Daoy (cell line): ENCODE measurements at regions not wholly inside any gene's neighbourhood (a gene's known extent, or its start where the extent isn't known, plus 50 kb on each side); places are given as distances from the start of the nearest gene placed in this dataset.
A peak's percentile ranks its signal among the peaks of the same experiment; 100 is the strongest.

ENCODE experiments used
- DNase-seq: peaks from one replicate; pipeline ENCODE4 v3.0.0-alpha.2; 2015; ENCODE audit warnings: low read depth

DNA sequence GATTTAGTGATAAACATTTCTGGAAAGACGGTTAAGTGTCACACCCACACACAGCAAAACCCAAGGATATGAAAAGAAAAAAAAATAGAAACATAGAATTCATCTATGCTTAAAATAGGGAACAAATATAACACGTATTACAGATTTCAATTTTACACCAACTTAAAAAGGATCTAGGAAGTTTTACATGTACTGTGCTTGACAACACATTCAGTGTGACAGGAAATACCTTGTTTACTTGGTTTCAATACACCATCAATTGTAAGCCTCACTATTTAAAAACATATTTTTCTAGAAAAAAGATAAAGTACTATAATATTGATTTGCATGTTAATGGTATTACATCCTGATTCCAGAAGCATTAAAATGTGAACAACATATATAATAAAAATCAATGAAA, 77.0 kb upstream of the SPRY1 start:
- DNase-seq, result no peak

DNA sequence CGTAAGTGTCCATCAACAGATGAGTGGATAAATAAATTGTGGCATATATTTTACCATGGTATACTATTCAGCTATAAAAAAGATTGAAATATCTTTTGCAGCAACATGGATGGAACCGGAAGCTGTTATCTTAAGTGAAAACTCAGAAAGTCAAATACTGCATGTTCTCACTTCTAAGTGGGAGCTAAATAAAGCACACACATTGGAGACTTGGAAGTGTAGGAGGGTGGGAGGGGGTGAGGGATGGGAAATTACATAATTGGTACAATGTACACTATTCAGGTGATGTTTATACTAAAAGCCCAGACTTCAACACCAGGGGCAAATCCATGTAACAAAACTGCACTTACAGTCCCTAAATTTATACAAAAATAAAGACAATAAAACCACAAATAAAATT, 72.6 kb upstream of the SPRY1 start:
- DNase-seq, result no peak

DNA sequence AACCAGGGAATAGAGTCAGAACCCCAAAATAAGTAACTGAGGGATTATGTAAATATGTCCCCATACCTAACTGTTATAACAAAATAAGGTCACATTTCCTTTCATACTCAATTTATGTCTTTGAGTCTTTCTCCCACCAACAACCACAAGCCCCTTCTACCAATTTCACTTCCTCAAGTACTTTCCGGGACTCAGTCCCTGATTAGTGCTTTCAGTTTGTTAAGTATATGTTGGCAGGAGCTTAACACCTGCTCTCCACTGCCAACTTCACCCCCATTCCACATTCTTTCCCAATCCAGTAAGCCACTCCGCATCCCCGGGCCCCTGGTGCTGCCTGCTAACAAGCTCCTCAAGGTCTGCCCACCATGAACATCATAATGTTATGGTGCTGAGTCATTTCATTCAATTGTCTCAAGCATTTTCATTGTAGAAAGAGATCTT, 71.3 kb upstream of the SPRY1 start:
- DNase-seq, result no peak

DNA sequence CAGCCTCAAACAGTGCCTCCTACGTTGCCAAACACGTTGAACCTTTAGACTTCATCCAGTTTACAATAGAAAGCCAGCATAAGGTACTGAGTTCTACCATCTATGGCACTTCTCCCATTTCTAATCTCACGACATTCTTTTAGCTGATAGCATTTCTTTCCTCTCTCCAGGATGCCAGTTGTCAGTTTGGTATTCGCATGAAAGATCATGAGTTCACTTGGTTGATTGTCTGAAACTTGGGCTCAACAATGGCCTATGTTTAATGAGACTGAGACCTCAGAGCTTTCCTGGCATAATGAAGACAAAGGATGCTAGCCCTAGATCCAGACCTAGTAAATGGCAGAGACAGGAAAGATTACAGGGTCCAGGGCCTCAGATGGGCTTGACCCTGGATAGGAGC, 69.2 kb upstream of the SPRY1 start:
- DNase-seq, result no peak

GRCh38 chr4:123327846-123328429, 68.7 kb upstream of the SPRY1 start:
- no peak for DNase-seq

DNA sequence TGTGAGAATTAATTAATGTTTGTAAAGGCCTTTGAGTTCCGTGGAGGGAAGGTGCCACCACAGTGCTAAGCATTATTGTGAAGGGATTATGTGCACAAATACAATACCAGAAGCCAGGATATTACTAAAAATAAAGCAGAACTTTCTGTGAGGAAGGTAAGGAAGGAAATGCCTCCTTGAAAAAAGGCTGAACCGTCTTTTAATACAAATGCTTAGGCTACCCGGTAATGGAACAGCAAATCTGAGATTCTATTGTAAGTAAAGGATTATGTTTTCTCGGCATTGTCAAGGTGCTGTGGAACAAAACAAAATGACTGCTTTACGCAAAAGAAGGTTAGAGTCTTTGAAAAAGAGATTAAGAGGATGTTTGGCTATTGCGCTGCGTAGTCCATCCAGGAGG, 57.9 kb upstream of the SPRY1 start:
- DNase-seq, result no peak

DNA sequence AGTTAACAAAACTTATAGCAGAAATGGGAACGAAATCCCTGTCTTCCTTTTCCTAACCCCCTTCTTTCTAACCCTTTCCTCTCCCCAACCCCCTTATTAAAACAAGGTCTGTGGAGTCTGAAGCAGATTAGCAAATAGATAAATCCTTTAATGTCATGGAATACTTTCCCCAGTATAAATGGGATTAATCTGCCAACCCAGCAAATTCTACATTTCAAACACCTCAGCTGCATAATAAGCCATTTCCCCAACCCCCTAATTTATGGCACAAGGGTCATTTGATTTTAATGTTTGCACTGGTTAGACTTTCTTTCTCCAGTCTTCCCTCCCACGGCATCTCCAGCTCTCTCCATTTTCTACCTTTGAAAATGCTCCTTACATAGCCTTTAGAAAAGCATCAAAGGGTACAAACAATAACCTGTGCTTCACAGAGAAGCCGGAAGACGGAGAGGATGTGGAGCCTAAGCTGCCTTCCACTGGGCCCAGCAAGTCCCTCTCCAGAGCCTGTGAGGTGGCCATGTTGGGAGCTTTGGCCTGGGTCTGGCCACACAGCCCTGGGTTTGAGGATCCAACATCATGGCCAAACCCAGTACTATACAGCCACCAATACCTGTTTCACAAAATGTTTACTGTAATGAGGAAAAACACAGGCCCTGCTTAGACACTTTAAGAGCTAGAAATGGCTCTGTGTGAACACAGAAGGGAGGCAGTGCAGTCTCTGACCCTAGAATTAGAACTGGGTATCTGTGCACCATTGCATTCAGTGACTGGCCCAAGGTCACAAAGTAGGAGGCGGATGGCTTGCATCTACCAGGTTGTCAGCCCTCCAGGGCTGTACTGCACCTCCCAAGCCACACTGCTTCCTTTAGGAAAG, 56.9 kb upstream of the SPRY1 start:
- no peak for DNase-seq

GRCh38 chr4:123340381-123340701, 56.3 kb upstream of the SPRY1 start:
- peak; percentile 53 for DNase-seq

- DNase-seq, result no peak
These were observed 54.1 kb upstream of the SPRY1 start for GRCh38 chr4:123342498-123342897.

DNA sequence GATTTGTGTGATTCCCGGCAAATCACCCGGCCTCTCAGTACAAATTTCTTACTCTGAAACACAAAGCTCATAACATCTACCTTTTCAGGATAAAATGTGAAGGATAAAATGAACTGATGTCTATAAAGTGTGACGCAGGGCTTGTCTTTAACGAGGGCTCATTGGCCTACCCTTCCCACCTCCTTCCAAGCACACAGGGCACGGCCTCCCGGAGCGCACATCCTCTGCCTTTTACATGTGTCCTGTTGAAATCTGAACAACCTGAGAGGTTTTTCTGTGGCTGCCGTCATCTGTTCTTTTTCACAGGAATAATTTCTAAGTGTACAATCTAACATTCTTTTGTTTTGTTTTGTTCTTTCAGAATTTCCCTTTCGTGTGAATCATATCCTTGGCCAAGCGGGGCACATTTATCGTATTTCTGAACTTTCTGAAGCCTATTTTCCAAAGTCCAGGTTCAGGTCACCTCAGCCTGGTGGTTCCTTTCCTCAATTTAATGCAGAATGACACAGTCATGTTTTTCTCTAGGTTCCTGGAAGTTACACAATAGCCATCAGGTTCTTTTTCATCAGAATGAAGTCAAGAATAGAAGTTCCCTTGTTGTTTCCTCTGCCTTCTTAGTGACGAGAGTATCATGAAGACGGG, 53.1 kb upstream of the SPRY1 start:
- no peak for DNase-seq

DNA sequence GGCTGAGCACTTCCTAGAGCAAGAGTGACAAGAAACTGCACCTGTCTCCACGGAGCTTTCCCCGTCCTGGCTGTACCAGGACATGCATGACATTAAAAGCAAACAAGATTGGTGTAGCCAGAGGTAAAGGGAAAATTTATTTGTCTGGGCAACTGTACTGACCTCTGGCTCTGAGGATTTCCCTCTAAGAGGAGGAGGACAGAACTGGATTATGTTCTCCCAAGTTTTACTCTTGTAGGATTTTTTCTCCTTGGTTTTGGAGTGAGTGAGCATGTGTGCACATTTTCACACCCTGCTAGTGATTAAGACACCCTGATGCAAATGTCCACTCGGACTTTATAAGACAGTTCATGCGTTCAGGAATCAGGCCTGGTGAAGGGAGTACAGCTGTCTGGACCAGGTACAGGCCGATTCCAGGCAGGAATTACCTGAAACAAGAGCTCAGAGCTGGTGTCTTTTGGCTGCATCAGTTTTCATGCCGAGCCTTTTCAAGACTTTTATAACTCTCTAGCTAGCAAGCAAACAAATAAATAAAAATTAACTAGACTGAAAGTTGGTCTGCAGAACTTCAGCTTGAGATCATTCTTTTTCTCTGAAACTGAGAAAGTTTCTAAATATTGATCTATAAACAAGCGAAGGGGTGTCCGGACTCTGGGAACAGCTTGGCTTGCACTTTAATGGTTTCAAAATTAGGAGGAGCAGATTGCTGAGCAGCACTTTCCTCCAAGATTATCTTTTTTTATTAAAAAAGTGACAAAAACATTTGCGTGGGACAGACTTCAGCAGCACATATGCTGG, 51.3 kb upstream of the SPRY1 start:
- no peak for DNase-seq

DNA sequence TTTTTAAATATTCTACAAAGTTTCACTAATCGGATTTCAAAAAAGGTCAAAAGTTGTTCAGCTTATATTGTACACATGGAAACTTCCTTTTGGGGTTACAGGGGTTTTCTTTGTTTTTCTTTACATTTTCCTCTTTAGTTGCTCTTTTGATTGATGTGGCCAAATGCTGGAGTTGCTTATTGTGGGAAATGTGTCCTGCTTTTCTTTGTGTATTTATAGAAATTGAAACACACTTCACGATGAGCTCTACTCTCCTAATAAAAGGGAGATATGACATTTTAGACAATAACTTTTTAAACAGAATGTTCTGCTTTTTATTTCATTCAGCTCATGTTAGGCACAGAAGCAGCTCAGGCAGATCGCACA, 50.7 kb upstream of the SPRY1 start:
- DNase-seq, result no peak

- no peak for DNase-seq
These were observed 50.2 kb upstream of the SPRY1 start for GRCh38 chr4:123346330-123346940.
